Activated naive CD8-positive, alpha-beta T cell treated with anti-CD3 and anti-CD28 coated beads for 36 hours (primary cell): ENCODE measurements at regions not wholly inside any gene's neighbourhood (a gene's known extent, or its start where the extent isn't known, plus 50 kb on each side); places are given as distances from the start of the nearest gene placed in this dataset.

ENCODE experiments used
- DNase-seq: peaks from one replicate; pipeline ENCODE4 v3.0.0; 2021
- H3K27ac Mint-ChIP-seq: one replicate; pipeline ENCODE4 v1.8.0; 2022; ENCODE audit warnings: mild to moderate bottlenecking, moderate library complexity, mixed read lengths
- H3K27me3 Mint-ChIP-seq: one replicate; pipeline ENCODE4 v1.8.0; 2022; ENCODE audit warnings: mild to moderate bottlenecking, mixed read lengths
- H3K36me3 Mint-ChIP-seq: one replicate; pipeline ENCODE4 v1.8.0; 2021; ENCODE audit warnings: mild to moderate bottlenecking, mixed read lengths
- H3K4me1 Mint-ChIP-seq: one replicate; pipeline ENCODE4 v1.8.0; 2021; ENCODE audit warnings: mixed read lengths
- H3K4me3 Mint-ChIP-seq: one replicate; pipeline ENCODE4 v1.8.0; 2022; ENCODE audit warnings: mild to moderate bottlenecking, moderate library complexity, mixed read lengths
- H3K9me3 Mint-ChIP-seq: one replicate; pipeline ENCODE4 v1.8.0; 2022; ENCODE audit warnings: mixed read lengths

GRCh38 chr9:26341545-26341944 lies 551.1 kb downstream of the CAAP1 start:
- DNase-seq: no peak
- peaks cover 8% of the 10 kb centered on the region for H3K9me3 Mint-ChIP-seq
- no peaks in the 10 kb centered on the region for H3K36me3 Mint-ChIP-seq
- no peaks in the 10 kb centered on the region for H3K27me3 Mint-ChIP-seq
- H3K4me1 Mint-ChIP-seq: no peaks in the 10 kb centered on the region
- no peak overlapping the region for H3K4me3 Mint-ChIP-seq
- H3K27ac Mint-ChIP-seq: no peak overlapping the region

GRCh38 chr9:26339796-26340195 lies 552.8 kb downstream of the CAAP1 start:
- H3K4me1 Mint-ChIP-seq: no peaks in the 10 kb centered on the region

GRCh38 chr9:26335116-26335515 lies 557.5 kb downstream of the CAAP1 start:
- no peaks in the 10 kb centered on the region for H3K36me3 Mint-ChIP-seq
- H3K4me3 Mint-ChIP-seq: no peak overlapping the region
- DNase-seq: no peak
- no peaks in the 10 kb centered on the region for H3K27me3 Mint-ChIP-seq
- no peaks in the 10 kb centered on the region for H3K4me1 Mint-ChIP-seq
- H3K9me3 Mint-ChIP-seq: no peaks in the 10 kb centered on the region
- no peak overlapping the region for H3K27ac Mint-ChIP-seq

More at GRCh38 chr9:26339796-26340195, 552.8 kb downstream of the CAAP1 start:
- no peak for DNase-seq
- H3K27me3 Mint-ChIP-seq: no peaks in the 10 kb centered on the region
- H3K27ac Mint-ChIP-seq: no peak overlapping the region
- no peak overlapping the region for H3K4me3 Mint-ChIP-seq
- peaks cover 8% of the 10 kb centered on the region for H3K9me3 Mint-ChIP-seq
- no peaks in the 10 kb centered on the region for H3K36me3 Mint-ChIP-seq

- H3K4me1 Mint-ChIP-seq: no peaks in the 10 kb centered on the region
- no peaks in the 10 kb centered on the region for H3K36me3 Mint-ChIP-seq
- no peaks in the 10 kb centered on the region for H3K9me3 Mint-ChIP-seq
- H3K27me3 Mint-ChIP-seq: no peaks in the 10 kb centered on the region
- no peak overlapping the region for H3K27ac Mint-ChIP-seq
- no peak for DNase-seq
- no peak overlapping the region for H3K4me3 Mint-ChIP-seq
These were observed 557.9 kb downstream of the CAAP1 start for GRCh38 chr9:26334706-26335105.

- Mint-ChIP-seq H3K4me3 (no peak overlapping the region), H3K27ac (no peak overlapping the region), H3K9me3 (no peaks in the 10 kb centered on the region), H3K36me3 (no peaks in the 10 kb centered on the region), H3K27me3 (no peaks in the 10 kb centered on the region), H3K4me1 (no peaks in the 10 kb centered on the region)
- DNase-seq: no peak
These were observed 561.4 kb downstream of the CAAP1 start for GRCh38 chr9:26331223-26331622.

GRCh38 chr9:26329974-26330373 lies 562.6 kb downstream of the CAAP1 start:
- Mint-ChIP-seq H3K27ac (no peak overlapping the region), H3K27me3 (no peaks in the 10 kb centered on the region), H3K36me3 (no peaks in the 10 kb centered on the region), H3K4me3 (no peak overlapping the region), H3K9me3 (no peaks in the 10 kb centered on the region), H3K4me1 (no peaks in the 10 kb centered on the region)
- DNase-seq: no peak

GRCh38 chr9:26326563-26326962 lies 566.0 kb downstream of the CAAP1 start:
- DNase-seq: peak; percentile 1
- Mint-ChIP-seq H3K9me3 (no peaks in the 10 kb centered on the region), H3K4me3 (no peak overlapping the region), H3K27me3 (no peaks in the 10 kb centered on the region), H3K36me3 (no peaks in the 10 kb centered on the region), H3K27ac (no peak overlapping the region), H3K4me1 (no peaks in the 10 kb centered on the region)

GRCh38 chr9:26325444-26325829 lies 567.2 kb downstream of the CAAP1 start:
- no peaks in the 10 kb centered on the region for H3K4me1 Mint-ChIP-seq
- no peaks in the 10 kb centered on the region for H3K27me3 Mint-ChIP-seq
- no peaks in the 10 kb centered on the region for H3K9me3 Mint-ChIP-seq
- H3K4me3 Mint-ChIP-seq: no peak overlapping the region
- no peak overlapping the region for H3K27ac Mint-ChIP-seq
- no peaks in the 10 kb centered on the region for H3K36me3 Mint-ChIP-seq
- no peak for DNase-seq

GRCh38 chr9:26324786-26325443 lies 567.7 kb downstream of the CAAP1 start:
- no peak for DNase-seq
- Mint-ChIP-seq H3K27me3 (no peaks in the 10 kb centered on the region), H3K27ac (no peak overlapping the region), H3K9me3 (no peaks in the 10 kb centered on the region), H3K4me3 (no peak overlapping the region), H3K4me1 (no peaks in the 10 kb centered on the region), H3K36me3 (no peaks in the 10 kb centered on the region)

- Mint-ChIP-seq H3K4me3 (no peak overlapping the region), H3K27ac (no peak overlapping the region), H3K4me1 (no peaks in the 10 kb centered on the region), H3K9me3 (no peaks in the 10 kb centered on the region), H3K36me3 (no peaks in the 10 kb centered on the region), H3K27me3 (no peaks in the 10 kb centered on the region)
- DNase-seq: no peak
These were observed 570.7 kb downstream of the CAAP1 start for GRCh38 chr9:26321935-26322334.

GRCh38 chr9:26319859-26320258 lies 572.7 kb downstream of the CAAP1 start:
- peaks cover 2% of the 10 kb centered on the region for H3K9me3 Mint-ChIP-seq
- no peak overlapping the region for H3K4me3 Mint-ChIP-seq
- no peaks in the 10 kb centered on the region for H3K27me3 Mint-ChIP-seq
- H3K27ac Mint-ChIP-seq: no peak overlapping the region
- DNase-seq: no peak
- no peaks in the 10 kb centered on the region for H3K36me3 Mint-ChIP-seq
- no peaks in the 10 kb centered on the region for H3K4me1 Mint-ChIP-seq

GRCh38 chr9:26313108-26313507 lies 579.5 kb downstream of the CAAP1 start:
- Mint-ChIP-seq H3K27me3 (no peaks in the 10 kb centered on the region), H3K4me1 (no peaks in the 10 kb centered on the region), H3K36me3 (no peaks in the 10 kb centered on the region), H3K4me3 (no peak overlapping the region), H3K9me3 (peaks cover 2% of the 10 kb centered on the region), H3K27ac (no peak overlapping the region)
- no peak for DNase-seq

- H3K36me3 Mint-ChIP-seq: no peaks in the 10 kb centered on the region
- H3K4me1 Mint-ChIP-seq: no peaks in the 10 kb centered on the region
- H3K9me3 Mint-ChIP-seq: peaks cover 2% of the 10 kb centered on the region
- no peak overlapping the region for H3K4me3 Mint-ChIP-seq
- H3K27me3 Mint-ChIP-seq: no peaks in the 10 kb centered on the region
- no peak overlapping the region for H3K27ac Mint-ChIP-seq
- DNase-seq: no peak
These were observed 581.1 kb downstream of the CAAP1 start for GRCh38 chr9:26311463-26311995.

- Mint-ChIP-seq H3K4me1 (no peaks in the 10 kb centered on the region), H3K27ac (no peak overlapping the region), H3K4me3 (no peak overlapping the region), H3K27me3 (no peaks in the 10 kb centered on the region), H3K9me3 (no peaks in the 10 kb centered on the region), H3K36me3 (no peaks in the 10 kb centered on the region)
- DNase-seq: no peak
These were observed 582.3 kb downstream of the CAAP1 start for GRCh38 chr9:26310294-26310693.

GRCh38 chr9:26308328-26308727 lies 584.3 kb downstream of the CAAP1 start:
- no peaks in the 10 kb centered on the region for H3K36me3 Mint-ChIP-seq
- H3K4me1 Mint-ChIP-seq: no peaks in the 10 kb centered on the region
- no peaks in the 10 kb centered on the region for H3K9me3 Mint-ChIP-seq
- no peak overlapping the region for H3K27ac Mint-ChIP-seq
- DNase-seq: no peak
- no peaks in the 10 kb centered on the region for H3K27me3 Mint-ChIP-seq
- no peak overlapping the region for H3K4me3 Mint-ChIP-seq

GRCh38 chr9:26301659-26302058 lies 590.9 kb downstream of the CAAP1 start:
- H3K27me3 Mint-ChIP-seq: no peaks in the 10 kb centered on the region

More at GRCh38 chr9:26301659-26302058, 590.9 kb downstream of the CAAP1 start:
- Mint-ChIP-seq H3K4me3 (no peak overlapping the region), H3K4me1 (no peaks in the 10 kb centered on the region), H3K27ac (no peak overlapping the region), H3K36me3 (no peaks in the 10 kb centered on the region), H3K9me3 (no peaks in the 10 kb centered on the region)
- DNase-seq: no peak
